NCI-H69 (cell line): ENCODE measurements at regions not wholly inside any gene's neighbourhood (a gene's known extent, or its start where the extent isn't known, plus 50 kb on each side); places are given as distances from the start of the nearest gene placed in this dataset.
"Not testable (repeated sequence)": the region's sequence is repeated elsewhere in the genome, so short reads cannot be mapped to it uniquely, and the experiment has no call there.

Experiments
- DNase-seq: peaks from one replicate; lab custom pipeline; 2025; lab: John Stamatoyannopoulos, UW

DNA sequence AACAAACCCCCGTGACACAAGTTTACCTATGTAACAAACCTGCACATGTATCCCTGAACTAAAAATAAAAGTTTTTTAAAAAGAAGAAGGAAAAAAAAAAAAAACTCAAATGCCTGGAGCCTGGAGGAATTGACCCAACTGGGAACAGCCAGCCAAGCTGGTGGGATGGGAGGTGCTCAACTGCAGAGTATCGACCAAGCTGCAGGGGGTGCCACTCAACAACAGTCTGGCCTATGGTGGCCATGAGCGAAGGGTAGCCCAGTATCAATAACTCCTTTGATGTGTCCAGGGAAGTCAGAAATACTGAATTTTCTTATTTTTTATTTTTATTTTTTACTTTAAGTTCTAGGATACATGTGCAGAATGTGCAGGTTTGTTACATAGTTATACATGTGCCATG lies 310.3 kb upstream of the DLGAP1 start:
- peak; percentile 20 for DNase-seq

DNA sequence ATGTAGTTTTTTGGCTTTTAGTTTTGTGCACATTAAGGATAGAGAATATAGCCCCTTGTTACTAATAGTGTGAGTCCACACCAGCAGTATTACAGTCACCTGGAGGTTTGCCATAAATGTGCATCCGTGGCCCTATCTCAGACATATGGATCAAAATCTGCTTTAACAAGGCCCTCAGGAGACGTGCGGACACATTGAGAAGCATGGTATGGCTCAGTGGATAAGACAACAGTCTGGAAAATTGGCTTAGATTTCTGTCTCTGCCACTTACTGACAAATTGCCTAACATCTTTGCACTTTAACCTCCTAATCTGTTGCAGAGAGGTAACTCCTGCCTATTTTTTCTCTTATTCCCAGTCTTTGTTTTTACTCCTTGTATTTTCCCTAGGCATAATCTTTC lies 307.2 kb upstream of the DLGAP1 start:
- peak; percentile 54 for DNase-seq

DNA sequence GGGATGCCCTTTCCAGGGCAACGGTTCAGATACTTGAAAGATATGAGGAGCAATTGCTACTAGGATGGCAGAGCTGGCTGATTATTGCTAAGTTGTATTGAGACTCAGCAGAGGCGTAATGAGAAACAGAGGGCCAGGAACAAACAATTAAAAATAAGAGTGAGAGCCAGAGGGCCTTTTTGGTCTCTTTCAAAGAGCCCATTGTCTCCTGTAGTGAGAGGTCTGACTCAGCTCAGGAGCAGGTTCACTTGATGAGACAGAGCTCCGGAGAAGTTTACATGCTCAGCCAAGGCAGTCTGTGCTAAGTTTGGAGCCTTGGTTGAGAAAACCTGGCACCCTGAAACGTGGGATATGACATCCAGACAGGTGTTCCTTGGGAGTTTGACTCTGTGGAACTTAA lies 303.9 kb upstream of the DLGAP1 start:
- no peak for DNase-seq

DNA sequence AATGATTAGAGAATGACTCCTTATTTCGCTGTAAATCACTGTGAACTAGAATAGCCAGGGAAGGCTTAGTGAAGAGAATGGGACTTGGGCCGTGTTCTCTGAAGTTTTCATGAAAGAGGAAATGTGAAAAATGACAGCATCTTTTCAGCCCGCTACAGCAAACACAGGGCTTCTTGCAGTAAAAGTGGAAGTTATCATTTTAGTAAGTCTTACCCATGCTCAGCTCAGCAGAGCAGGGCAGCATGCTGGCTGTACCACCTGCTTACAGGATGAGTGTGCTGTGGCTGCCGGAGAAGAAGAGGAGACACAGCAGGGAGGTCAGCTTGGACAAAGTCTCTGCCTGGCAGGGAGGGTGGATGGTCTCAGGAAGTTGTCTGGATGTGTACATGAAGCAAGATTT lies 300.7 kb upstream of the DLGAP1 start:
- DNase-seq = peak; percentile 71

DNA sequence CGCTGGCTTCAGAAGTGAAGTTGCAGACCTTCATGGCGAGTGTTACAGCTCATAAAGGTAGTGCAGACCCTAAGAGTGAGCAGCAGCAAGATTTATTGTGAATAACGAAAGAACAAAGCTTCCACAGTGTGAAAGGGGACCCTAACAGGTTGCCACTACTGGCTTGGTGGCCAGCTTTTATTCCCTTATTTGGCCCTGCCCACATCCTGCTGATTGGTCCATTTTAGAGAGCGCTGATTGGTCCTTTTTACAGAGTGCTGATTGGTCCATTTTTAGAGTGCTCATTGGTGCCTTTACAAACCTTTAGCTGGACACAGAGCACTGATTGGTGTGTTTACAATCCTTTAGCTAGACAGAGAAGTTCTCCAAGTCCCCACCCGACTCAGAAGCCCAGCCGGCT lies 298.0 kb upstream of the DLGAP1 start:
- not testable (repeated sequence) for DNase-seq

DNA sequence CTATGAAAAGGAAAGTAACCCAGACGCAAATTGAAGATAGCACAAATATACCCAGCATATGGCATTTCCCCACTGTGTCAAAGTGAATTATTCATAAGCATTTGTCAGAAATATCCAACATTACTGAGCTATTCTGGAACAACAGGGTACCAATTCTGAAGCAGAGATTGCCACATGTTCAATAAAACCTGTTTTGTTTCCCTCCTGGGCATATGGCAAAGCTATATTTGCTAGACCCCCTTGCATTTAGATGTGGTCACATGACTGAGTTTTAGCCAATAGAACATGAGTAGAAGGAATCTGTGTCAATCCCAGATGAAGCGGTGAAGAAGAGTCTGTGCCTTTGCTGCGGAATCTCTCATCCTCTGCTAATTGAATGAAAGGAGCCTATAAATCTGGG lies 296.4 kb upstream of the DLGAP1 start:
- DNase-seq = no peak

DNA sequence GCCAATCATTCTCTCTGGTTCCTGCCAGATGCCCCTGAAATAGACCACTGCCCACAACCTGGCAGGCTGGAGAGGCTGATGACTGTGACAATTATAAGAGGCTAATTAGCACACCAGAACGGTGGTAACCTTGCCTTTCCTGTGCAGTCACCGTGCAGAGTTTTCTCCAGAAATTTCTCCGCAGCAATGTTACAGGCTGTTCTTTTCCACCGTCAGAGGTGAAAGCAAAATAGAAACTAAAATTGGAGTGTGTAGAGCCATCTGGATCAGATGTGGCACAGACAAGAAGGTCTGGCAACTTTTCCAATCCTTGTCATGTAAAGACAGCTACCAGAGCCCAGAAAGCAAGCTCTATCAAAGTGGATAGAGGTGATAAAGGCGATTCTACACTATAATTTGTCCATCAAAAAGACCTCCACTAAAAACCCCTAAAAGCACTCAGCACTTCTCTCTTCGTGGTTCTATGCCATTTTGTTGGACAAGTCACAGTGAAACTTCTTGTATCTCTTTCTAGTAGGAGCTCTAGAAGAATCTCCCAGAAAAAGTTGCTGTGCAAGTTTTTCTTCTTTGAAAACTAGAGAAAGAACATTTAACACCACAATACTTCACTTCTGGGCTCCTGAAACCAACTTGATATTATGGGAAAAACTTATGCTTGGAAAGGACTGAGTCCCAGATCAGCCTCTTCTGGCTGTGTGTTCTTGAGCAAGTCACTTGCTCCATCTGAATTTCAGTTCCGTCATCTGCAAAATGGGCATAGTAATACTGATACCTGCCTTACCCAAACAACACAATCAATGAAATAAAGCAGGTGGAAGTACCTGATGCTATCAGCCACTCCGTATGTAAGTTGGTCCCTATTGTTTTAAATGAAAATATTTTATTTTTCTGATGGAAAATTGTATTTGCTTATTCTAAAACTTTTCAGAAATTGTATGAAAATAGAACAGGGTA lies 295.6 kb upstream of the DLGAP1 start:
- peak; percentile 91 for DNase-seq

DNA sequence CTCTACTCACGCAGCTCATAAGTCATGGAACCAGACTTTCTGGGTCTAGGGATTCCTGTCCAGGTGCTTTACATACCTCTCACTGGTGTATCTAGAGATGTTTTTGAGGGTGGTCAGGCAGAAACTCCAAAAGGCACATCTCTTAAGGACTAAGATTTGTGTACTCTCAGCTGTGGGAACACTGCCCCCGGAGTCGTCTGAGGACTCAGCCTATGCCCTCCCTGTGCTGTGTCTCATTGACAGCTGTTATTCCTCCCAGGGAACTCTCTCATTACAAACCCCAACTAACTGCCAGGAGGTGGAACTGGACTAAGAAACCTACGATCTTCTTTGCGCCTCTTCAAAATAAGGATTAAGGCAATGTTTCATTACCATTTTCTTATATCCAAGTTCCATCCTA lies 293.9 kb upstream of the DLGAP1 start:
- DNase-seq = peak; percentile 73

DNA sequence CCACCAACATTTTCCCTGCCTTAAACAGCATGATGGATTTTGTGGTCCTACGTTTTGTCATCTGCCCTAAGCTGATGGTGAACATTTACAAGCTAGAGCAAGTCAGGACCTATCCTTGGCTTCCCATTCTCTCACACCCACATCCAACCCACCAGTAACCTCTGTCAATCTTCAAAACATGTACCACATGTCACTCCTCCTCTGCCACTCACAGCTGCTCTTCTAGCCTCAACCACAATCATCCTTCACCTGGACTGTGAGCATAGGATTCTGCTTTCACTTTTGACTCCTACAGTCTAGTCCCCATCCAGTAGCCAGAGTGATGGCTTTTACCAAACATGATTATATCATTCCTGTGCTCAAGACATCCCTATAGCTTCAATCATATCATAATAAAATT lies 279.8 kb upstream of the DLGAP1 start:
- DNase-seq = no peak

DNA sequence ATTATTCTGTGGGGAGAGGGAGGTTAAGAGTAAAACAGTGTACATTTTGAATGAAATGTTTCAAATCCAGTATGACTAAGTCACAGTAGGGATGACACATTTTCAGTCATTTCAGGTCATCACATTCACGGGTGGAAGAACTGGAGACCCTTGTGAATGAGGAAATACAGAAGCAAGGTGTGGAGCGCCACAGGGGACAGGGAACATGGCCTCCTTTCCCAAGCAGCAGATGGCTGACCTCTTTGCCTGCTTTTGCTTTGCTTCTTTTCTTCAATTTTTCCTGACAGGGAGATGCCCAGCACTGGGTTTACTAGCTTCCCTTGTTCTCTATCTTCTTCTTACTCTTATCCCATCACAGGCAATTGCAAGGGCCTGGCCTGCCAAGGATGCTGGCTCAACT lies 278.9 kb upstream of the DLGAP1 start:
- DNase-seq = no peak

DNA sequence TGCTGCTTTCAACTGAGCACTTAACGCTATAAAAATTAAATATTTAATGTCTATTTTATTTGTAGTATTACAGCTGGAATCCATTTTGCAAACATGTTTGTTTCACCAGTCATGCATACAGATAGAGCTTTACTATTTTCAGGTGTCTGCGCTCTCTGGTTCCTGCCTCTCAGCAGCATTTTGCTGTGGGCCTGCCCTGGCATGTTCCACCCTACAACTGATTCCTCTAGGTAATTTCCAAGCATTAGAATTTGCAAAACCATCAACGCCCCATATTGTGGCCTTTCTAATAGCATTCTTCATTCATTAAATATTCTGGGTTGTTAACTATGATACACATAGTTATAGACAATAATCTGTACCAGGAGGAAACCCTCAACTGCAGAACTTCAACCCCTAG lies 266.4 kb upstream of the DLGAP1 start:
- DNase-seq = no peak

DNA sequence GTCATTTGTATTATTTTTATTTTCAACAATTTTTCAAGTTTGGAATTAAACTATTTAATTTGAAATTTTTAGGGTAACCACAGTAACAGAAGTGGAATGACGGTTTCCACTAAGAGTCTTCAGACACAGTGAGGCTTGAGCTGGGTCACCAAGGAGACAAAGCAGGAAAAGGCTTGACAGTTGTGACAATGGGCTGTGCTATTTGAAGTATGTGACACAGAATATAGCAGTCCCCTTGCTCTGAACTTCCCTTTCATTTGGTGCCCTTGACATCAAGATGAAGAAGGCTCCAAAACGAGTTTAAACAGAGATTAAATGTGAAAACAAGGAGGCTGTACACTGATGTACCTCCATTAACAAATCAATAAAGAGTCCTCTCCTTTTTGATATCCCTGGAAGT lies 265.4 kb upstream of the DLGAP1 start:
- DNase-seq = no peak

DNA sequence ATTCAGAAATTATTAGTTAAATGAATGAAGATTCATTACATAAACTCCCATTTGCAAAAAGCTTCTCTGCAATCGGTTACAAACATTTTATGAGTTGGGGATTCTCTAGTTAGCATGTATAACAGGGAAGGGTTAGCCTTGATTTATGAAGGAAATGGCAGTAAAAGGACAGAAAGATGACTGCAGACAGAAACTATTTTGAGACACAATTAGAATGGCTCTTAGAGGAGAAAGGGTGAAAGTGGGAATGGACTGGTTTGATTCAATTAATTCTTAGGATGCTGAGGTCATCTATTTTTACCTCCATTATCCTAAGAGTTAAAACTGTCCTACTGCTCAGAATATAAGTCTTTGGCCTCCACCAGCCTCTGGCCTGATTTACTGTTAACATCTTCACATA lies 250.8 kb upstream of the DLGAP1 start:
- no peak for DNase-seq

DNA sequence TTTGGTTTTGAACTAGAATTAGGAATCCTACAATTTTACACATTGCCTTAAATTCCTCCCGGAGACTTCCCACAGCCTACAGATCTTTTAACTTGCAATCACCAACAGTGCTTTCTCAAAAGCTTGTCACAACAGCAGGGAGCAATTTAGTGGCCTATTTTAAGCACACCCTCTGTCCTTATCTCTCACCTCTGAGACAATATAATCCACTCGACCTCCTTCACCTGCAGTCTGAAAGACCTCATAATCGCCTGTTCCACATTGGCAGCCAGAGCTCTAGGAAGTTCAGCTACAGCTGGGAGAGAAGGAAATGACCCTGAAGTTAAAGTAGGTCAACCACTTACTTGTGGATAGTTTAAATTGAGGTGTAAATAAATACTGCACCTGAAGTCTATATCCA lies 249.7 kb upstream of the DLGAP1 start:
- DNase-seq = peak; percentile 45

DNA sequence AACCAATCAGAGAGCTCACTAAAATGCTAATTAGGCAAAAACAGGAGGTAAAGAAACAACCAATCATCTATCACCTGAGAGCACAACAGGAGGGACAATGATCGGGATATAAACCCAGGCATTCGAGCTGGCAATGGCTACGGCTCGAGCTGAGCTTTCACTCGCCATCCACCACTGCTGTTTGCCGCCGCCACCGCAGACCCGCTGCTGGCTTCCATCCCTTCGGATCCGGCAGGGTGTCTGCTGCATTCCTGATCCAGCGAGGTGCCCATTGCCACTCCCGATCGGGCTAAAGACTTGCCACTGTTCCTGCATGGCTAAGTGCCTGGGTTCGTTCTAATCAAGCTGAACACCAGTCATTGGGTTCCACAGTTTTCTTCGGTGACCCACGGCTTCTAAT lies 236.7 kb upstream of the DLGAP1 start:
- DNase-seq = no peak

DNA sequence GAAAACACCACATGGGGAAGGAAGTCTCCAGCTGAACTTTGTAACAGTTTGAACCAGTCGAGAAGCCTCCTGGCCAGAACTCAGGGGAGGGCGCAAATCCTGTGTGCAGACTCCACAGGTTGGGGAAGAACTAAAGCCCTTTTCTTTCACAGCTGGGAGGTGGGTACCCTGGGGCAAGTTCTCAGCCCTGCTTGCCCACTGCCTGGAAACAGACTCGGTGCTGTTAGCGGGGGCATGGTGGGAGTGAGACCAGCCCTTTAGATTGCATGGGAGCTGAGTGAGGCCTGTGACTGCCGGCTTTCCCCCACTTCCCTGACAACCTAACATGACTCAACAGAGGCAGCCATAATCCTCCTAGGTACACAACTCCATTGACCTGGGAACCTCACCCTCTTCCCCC lies 223.6 kb upstream of the DLGAP1 start:
- DNase-seq = not testable (repeated sequence)

DNA sequence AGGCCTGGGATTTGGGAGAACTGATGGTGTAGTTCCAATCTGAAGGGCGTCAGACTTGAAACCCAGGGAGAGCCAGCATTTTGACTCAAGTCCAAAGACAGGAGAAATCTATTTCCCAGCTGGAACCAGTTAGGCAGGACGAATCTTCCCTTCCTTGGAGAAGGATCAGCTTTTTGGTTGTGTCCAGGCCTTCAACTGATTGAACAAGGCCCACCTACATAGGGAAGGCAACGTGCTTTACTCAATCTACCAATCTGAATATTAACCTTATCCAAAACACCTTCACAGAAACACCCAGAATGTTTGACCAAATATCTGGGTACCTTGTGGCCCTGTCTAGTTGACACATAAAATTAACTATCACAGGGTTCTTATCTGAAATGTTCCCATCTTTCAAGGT lies 221.9 kb upstream of the DLGAP1 start:
- no peak for DNase-seq

DNA sequence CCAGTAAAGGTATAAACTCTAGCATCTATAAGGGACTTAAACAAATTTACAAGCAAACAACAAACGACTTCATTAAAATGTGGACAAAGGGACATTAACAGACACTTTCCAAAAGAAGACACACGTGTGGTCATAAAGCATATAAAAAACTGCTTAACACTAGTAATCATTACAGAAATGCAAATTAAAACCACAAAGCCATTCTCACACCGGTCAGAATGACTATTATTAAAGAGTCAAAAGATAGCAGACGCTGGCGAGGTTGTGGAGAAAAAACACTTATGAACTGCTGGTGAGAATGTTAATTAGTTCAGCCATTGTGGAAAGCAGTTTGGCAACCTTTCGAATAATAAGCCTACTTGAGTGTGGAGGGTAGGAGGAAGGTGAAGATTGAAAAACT lies 217.1 kb upstream of the DLGAP1 start:
- no peak for DNase-seq

DNA sequence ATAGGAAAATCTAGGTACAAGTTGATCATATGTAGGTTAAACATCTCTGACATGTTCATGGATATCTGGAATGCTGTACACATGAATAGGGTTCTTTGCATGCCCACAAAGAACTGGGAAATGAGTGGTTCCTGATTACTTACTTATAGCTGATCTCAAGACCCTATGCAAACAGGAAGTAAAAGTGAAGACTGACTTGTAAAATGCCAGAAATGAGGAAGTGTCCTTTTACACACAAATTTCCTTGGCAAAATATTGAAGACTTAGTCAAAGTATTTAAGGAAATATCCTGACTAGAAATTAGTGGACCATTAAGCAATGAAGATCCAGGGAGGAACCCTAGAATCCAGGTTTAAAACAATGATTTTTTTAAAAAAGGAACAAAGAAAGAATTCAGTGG lies 203.7 kb upstream of the DLGAP1 start:
- DNase-seq = no peak

DNA sequence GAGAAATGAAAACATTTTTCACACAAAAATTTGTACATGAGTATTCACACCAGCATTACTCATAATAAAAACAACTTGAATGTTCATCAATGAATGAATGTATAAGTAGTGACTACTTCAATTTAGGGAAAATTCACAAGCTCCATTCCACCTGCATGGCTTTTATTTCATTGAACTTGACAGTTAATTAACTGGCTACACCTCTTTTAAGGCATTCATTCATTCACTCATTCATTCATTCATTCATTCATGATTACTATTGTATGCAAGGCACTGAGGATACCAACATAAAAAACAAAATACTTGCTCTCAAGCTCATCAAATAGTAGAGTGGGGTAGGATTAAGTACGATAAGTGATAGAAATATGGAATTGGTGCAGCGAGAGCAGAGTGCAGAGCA lies 198.3 kb upstream of the DLGAP1 start:
- DNase-seq = no peak

DNA sequence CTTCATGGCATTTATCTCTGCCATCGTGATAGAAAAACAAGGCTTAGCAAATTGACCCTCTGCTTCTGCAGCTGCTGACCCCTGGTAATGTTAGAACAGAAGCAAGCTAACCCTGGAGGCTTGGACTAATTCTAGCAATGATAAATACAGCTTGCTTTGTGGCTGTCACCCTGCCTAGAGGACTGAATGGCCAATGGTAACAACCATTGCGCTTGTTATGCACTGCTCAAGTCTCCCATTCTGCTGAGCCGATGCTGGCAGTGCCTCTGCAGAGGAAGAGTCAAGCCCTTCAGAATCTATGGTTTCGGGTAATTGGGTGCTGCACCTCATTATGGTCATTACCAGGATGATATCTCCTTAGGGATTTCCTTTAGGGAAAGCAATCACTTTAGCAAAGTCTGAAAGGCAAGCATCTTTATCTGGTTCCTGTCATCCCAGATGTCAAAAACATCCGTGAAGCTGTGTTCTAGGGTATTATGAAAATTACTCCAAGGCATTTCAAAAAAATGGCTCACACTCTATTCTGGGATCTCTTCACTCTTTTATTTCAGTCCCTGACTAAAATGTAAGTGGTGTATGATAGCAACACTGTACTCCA lies 186.8 kb upstream of the DLGAP1 start:
- peak; percentile 72 for DNase-seq

DNA sequence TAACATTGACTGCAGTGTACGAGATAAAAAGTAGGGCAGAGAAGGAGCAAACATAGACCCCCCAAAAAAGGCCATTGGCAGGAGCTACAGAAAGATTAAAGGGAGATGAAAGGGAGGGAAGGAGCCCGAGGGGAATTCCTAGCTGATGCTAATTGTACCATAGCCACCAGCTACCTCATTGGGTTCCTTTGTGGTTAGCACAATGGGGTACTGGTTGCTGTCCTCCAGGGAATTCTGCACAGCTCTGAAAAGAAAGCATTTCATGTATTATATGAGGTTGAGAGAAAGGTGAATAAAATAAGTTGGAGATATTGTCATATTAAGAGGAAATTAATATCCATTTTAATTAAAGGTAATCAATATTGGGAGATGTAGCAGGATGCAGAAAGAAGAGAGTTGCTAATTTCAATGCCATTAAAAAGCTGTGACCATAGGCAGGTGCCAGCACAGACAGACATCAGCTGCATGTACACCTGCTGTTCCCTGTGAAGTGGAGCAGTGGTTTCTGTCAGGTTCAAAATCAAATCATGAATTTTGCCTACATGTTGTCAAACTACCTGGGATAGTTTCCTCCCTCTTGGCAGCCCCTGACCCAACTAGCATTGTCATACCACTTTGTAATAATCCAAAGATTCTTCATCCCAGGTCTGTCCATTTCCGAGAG lies 185.4 kb upstream of the DLGAP1 start:
- peak; percentile 98 for DNase-seq

DNA sequence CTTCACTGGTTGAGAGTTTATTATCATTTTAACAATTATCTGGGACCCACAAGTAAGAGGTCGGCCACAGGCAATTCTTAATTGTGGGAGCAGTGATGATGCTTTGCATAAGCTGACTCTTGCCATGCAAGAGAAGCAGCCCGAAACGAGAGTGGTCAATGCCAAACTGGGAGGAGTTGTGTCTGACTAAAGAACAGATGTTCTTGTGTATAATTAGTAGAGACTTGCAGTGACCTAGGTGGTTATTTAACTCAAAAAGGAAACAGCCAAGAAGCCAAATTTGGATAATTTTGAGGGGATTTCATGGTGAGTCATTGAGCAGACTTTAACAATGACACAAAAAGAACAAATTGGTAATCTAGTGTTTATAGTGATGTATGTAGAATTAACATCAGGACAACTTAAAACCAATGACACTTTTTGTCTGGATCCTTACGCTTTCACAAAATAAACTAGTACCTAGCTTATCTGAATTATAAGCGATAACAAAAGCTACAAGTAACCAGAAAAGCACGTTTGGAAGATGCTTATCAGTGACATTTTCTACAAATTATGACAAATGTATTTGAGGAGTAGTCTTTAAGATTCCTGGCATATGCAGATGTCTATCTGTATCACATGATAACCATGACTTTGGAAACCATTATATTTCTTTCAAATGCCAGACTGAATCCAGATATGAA lies 184.7 kb upstream of the DLGAP1 start:
- peak; percentile 100 for DNase-seq
